ENCODE measurements at regions not wholly inside any gene's neighbourhood (a gene's known extent, or its start where the extent isn't known, plus 50 kb on each side); places are given as distances from the start of the nearest gene placed in this dataset.

GRCh38 chr7:136293841-136294391, 316.8 kb upstream of the MTPN start:
- Histone ChIP-seq H3K4me1 (replicated peaks) (no peaks in the 10 kb centered on the region), H3K27me3 (replicated peaks; ENCODE audit: insufficient read depth) (no peaks in the 10 kb centered on the region), H3K4me3 (no peak overlapping the region), H3K36me3 (no peaks in the 10 kb centered on the region), H3K27ac (no peak overlapping the region), H3K9me3 (no peaks in the 10 kb centered on the region)
- intact Hi-C loops (cut with DNase I): no loop called here
- no peak for TF ChIP-seq POLR2AphosphoS5 (IDR thresholded peaks at IDR 0.05)
- no peak for TF ChIP-seq POLR2A (IDR thresholded peaks at IDR 0.05)
- no peak for TF ChIP-seq CTCF (IDR thresholded peaks at IDR 0.05)
- no peak for DNase-seq (ENCODE audit: low spot score)

- Histone ChIP-seq H3K4me1 (replicated peaks) (no peaks in the 10 kb centered on the region), H3K27me3 (replicated peaks; ENCODE audit: insufficient read depth) (no peaks in the 10 kb centered on the region), H3K36me3 (no peaks in the 10 kb centered on the region), H3K4me3 (no peak overlapping the region), H3K27ac (no peak overlapping the region), H3K9me3 (no peaks in the 10 kb centered on the region)
- intact Hi-C loops (cut with DNase I): no loop called here
- DNase-seq (ENCODE audit: low spot score): no peak
- TF ChIP-seq CTCF (IDR thresholded peaks at IDR 0.05): no peak
- no peak for TF ChIP-seq POLR2AphosphoS5 (IDR thresholded peaks at IDR 0.05)
- no peak for TF ChIP-seq POLR2A (IDR thresholded peaks at IDR 0.05)
- WGBS: 89% methylated on average over 6 of the region's 6 CpGs
These were observed 316.1 kb upstream of the MTPN start for GRCh38 chr7:136293272-136293671.

- Histone ChIP-seq H3K4me3 (no peak overlapping the region), H3K27ac (no peak overlapping the region), H3K4me1 (replicated peaks) (no peaks in the 10 kb centered on the region), H3K9me3 (no peaks in the 10 kb centered on the region), H3K36me3 (no peaks in the 10 kb centered on the region), H3K27me3 (replicated peaks; ENCODE audit: insufficient read depth) (no peaks in the 10 kb centered on the region)
- intact Hi-C loops (cut with DNase I): no loop called here
- TF ChIP-seq POLR2A (IDR thresholded peaks at IDR 0.05): no peak
- no peak for TF ChIP-seq POLR2AphosphoS5 (IDR thresholded peaks at IDR 0.05)
- no peak for TF ChIP-seq CTCF (IDR thresholded peaks at IDR 0.05)
- no peak for DNase-seq (ENCODE audit: low spot score)
These were observed 315.2 kb upstream of the MTPN start for GRCh38 chr7:136292365-136292764.

- Histone ChIP-seq H3K36me3 (no peaks in the 10 kb centered on the region), H3K4me3 (no peak overlapping the region), H3K27ac (no peak overlapping the region), H3K9me3 (no peaks in the 10 kb centered on the region), H3K4me1 (replicated peaks) (no peaks in the 10 kb centered on the region), H3K27me3 (replicated peaks; ENCODE audit: insufficient read depth) (no peaks in the 10 kb centered on the region)
- intact Hi-C loops (cut with DNase I): no loop called here
- no peak for DNase-seq (ENCODE audit: low spot score)
- TF ChIP-seq POLR2AphosphoS5 (IDR thresholded peaks at IDR 0.05) (no peak), POLR2A (IDR thresholded peaks at IDR 0.05) (no peak), CTCF (IDR thresholded peaks at IDR 0.05) (no peak)
- WGBS: 75% methylated on average over 1 of the region's 1 CpG
These were observed 313.2 kb upstream of the MTPN start for GRCh38 chr7:136290351-136290750.

GRCh38 chr7:136278057-136278456, 300.9 kb upstream of the MTPN start:
- H3K36me3 ChIP-seq: no peaks in the 10 kb centered on the region
- TF ChIP-seq POLR2AphosphoS5 (IDR thresholded peaks at IDR 0.05) (peak; percentile 35), POLR2A (IDR thresholded peaks at IDR 0.05) (no peak), CTCF (IDR thresholded peaks at IDR 0.05) (no peak)
- no peaks in the 10 kb centered on the region for H3K27me3 ChIP-seq (replicated peaks; ENCODE audit: insufficient read depth)
- no peak overlapping the region for H3K4me3 ChIP-seq
- peak; percentile 5 for DNase-seq (ENCODE audit: low spot score)
- 38% methylated on average over 2 of the region's 2 CpGs for WGBS
- H3K27ac ChIP-seq: no peak overlapping the region
- intact Hi-C loops (cut with DNase I): no loop called here
- no peaks in the 10 kb centered on the region for H3K4me1 ChIP-seq (replicated peaks)
- H3K9me3 ChIP-seq: no peaks in the 10 kb centered on the region

All from prostate gland (tissue), 2 donors.